22Rv1 (cell line): ENCODE measurements at regions not wholly inside any gene's neighbourhood (a gene's known extent, or its start where the extent isn't known, plus 50 kb on each side); places are given as distances from the start of the nearest gene placed in this dataset.

Experiments
- H3K27ac ChIP-seq: fragments of 450-650 bp; 2 replicates; pipeline ENCODE4 v1.5.1; 2017
- CTCF ChIP-seq: fragments of 450-650 bp; IDR thresholded peaks from 2 replicates; pipeline ENCODE4 v1.5.1; 2017; ENCODE audit warnings: mild to moderate bottlenecking
- ZFX ChIP-seq: fragments of 450-650 bp; IDR thresholded peaks from 2 replicates; pipeline ENCODE4 v1.6.1; 2017; ENCODE audit warnings: antibody characterized with exemption, borderline replicate concordance

DNA sequence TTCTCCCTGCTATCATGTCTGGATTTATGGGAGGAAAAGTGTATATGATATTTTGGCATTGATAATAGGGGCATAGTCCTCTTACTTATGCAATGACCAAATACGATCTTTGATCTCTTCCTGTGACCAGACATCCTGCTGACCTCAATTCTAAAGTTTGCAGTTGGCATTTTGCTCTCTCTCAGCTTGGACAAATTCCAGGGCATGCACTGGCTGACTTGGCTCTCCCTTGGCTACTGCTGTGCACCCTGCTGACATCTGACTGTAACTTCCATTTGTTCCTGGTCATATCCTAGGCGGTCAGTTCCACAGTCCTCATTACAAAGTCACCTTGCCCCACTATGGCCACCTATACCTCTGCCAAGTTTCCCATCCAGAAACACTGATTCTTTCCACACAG, 380.7 kb upstream of the NR5A2 start:
- H3K27ac ChIP-seq: no peak overlapping the region
- TF ChIP-seq ZFX (no peak), CTCF (no peak)

DNA sequence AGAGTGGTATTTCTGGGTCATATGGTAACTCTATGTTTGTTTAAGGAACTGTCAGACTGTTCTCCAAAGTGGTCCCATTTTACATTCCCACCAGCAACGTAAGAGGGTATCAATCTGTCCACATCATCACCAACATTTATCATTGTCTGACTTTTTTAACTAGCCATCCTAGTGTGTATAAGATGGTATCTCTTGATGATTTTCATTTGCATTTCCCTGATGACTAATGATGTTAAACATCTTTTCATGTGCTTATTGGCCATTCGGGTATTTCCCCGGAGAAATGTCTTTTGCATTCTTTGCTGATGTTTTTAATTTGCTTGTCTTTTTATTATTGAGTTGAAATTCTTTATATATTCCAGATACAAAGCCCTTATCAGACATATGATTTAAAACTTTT, 370.1 kb upstream of the NR5A2 start:
- TF ChIP-seq ZFX (no peak), CTCF (no peak)
- no peak overlapping the region for H3K27ac ChIP-seq

GRCh38 chr1:199660071-199660470, 367.4 kb upstream of the NR5A2 start:
- no peak overlapping the region for H3K27ac ChIP-seq
- TF ChIP-seq ZFX (no peak), CTCF (no peak)

DNA sequence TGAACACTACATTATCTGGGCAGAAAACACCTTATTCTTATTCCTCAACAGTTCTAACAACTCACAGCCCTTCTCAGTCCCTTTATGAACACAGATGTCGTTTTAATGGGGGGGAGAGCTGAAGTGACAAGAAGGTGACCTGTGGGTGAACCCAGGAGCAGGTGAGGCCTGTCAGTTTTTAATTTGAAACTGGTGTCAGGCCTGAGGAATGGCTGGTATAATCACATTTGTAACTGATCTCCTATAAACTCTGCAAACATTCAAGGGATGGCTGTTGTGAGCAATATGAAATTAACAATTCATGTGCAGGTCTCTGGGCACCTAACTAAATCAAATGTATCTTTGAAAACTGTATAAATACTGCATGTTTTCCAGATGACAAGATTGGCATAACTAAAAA, 362.1 kb upstream of the NR5A2 start:
- H3K27ac ChIP-seq: no peak overlapping the region
- TF ChIP-seq CTCF: no peak
- TF ChIP-seq ZFX: no peak

DNA sequence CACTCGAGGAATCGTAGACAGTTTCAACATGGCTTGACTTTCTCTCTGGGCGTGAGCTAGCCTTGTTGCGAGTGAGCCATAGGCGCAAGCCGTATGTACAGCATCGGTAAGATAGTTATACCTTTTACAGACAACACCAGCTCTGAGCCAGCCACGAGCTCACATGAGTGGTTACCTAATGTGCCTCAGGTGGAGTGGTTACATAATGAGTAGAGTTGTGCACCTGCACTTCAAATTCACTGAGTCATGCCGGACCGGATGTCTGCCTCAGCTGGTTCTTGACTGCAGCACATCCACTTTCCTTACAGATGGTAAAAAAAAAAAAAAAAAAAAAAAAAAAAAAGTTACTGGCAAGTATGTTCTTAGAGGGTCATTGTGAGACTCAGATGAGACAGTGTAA, 360.4 kb upstream of the NR5A2 start:
- H3K27ac ChIP-seq: no peak overlapping the region
- TF ChIP-seq CTCF: no peak
- no peak for TF ChIP-seq ZFX

- TF ChIP-seq CTCF (no peak), ZFX (no peak)
- no peak overlapping the region for H3K27ac ChIP-seq
Measured at GRCh38 chr1:199669916-199670315, 357.6 kb upstream of the NR5A2 start.

DNA sequence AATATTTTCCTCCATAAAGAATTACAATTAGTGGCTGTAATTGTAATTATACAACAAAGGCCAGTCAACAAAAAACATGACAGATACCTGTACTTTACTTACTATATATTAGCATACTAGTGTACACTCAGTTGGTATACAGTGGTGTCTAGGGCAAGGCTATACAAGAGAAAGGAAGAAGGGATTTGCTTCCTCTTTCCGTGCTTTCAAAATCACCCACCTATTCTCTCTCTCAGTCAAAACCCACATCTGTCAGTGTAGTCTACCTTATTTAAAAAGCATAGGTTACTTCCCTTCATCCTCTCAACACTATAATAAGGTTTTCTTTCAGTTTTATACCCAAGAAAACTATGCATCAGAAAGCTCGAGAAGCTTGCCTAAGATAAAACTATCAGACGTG, 355.8 kb upstream of the NR5A2 start:
- TF ChIP-seq CTCF (no peak), ZFX (no peak)
- H3K27ac ChIP-seq: no peak overlapping the region
